Lower lobe of right lung (tissue), 2 donors: ENCODE measurements at regions not wholly inside any gene's neighbourhood (a gene's known extent, or its start where the extent isn't known, plus 50 kb on each side); places are given as distances from the start of the nearest gene placed in this dataset.

Source experiments
- ATAC-seq, 2 donors: fragments of 200-7000 bp; cut with Tn5 transposase; one replicate each; pipeline ENCODE4 v1.9.1; 2020 to 2022; ENCODE audit warnings: mild to moderate bottlenecking in 2 of 2, moderate library complexity in 2 of 2
- DNase-seq: peaks from one replicate; pipeline ENCODE4 v3.0.0-alpha.2; 2020
- H3K27ac ChIP-seq: fragments of 200-600 bp; one replicate; pipeline ENCODE4 v1.8.0; 2022
- H3K27me3 ChIP-seq: fragments of 200-600 bp; one replicate; pipeline ENCODE4 v1.8.0; 2022; ENCODE audit warnings: low read depth
- H3K36me3 ChIP-seq: fragments of 200-600 bp; one replicate; pipeline ENCODE4 v1.8.0; 2022; ENCODE audit warnings: mild to moderate bottlenecking
- H3K4me1 ChIP-seq: fragments of 200-600 bp; one replicate; pipeline ENCODE4 v1.8.0; 2022
- H3K4me3 ChIP-seq: fragments of 200-600 bp; one replicate; pipeline ENCODE4 v1.8.0; 2022; ENCODE audit warnings: mild to moderate bottlenecking
- H3K9me3 ChIP-seq: fragments of 200-600 bp; one replicate; pipeline ENCODE4 v1.8.0; 2022
- CTCF ChIP-seq: fragments of 200-600 bp; IDR thresholded peaks from one replicate; pipeline ENCODE4 v1.8.0; 2022; ENCODE audit warnings: antibody characterized with exemption, mild to moderate bottlenecking
- intact Hi-C: fragments of 100-400 bp; cut with DNase I; formaldehyde crosslinking; loops from one replicate; pipeline ENCODE4 v1.11.0; 2022
- donor health status: DM: no; HTN: yes; CAD: no; lungs with severe emphysema.

- Histone ChIP-seq H3K27ac (no peak overlapping the region), H3K9me3 (no peaks in the 10 kb centered on the region), H3K36me3 (no peaks in the 10 kb centered on the region), H3K4me3 (no peak overlapping the region), H3K4me1 (no peaks in the 10 kb centered on the region), H3K27me3 (no peaks in the 10 kb centered on the region)
- intact Hi-C loops: no loop called here
- ATAC-seq: no peak
- no peak for TF ChIP-seq CTCF
- no peak for DNase-seq
Observed at GRCh38 chr14:98507264-98507663, 764.7 kb downstream of the BCL11B start.

GRCh38 chr14:98510392-98510791, 761.6 kb downstream of the BCL11B start:
- intact Hi-C loops: no loop called here
- H3K9me3 ChIP-seq: no peaks in the 10 kb centered on the region
- DNase-seq (no peak), ATAC-seq (no peak)
- no peak overlapping the region for H3K27ac ChIP-seq
- H3K27me3 ChIP-seq: no peaks in the 10 kb centered on the region
- no peak overlapping the region for H3K4me3 ChIP-seq
- H3K4me1 ChIP-seq: no peaks in the 10 kb centered on the region
- no peaks in the 10 kb centered on the region for H3K36me3 ChIP-seq
- TF ChIP-seq CTCF: no peak

- Histone ChIP-seq H3K9me3 (no peaks in the 10 kb centered on the region), H3K4me1 (no peaks in the 10 kb centered on the region), H3K27me3 (no peaks in the 10 kb centered on the region), H3K36me3 (no peaks in the 10 kb centered on the region), H3K4me3 (no peak overlapping the region), H3K27ac (no peak overlapping the region)
- no peak for ATAC-seq
- TF ChIP-seq CTCF: no peak
- intact Hi-C loops: no loop called here
- DNase-seq: no peak
Observed at GRCh38 chr14:98512501-98513251, 759.3 kb downstream of the BCL11B start.

GRCh38 chr14:98513558-98513957, 758.4 kb downstream of the BCL11B start:
- ATAC-seq (no peak), DNase-seq (no peak)
- intact Hi-C loops: no loop called here
- Histone ChIP-seq H3K27me3 (no peaks in the 10 kb centered on the region), H3K36me3 (no peaks in the 10 kb centered on the region), H3K4me3 (no peak overlapping the region), H3K27ac (no peak overlapping the region), H3K4me1 (no peaks in the 10 kb centered on the region), H3K9me3 (no peaks in the 10 kb centered on the region)
- TF ChIP-seq CTCF: no peak

- Histone ChIP-seq H3K4me1 (no peaks in the 10 kb centered on the region), H3K9me3 (no peaks in the 10 kb centered on the region), H3K36me3 (no peaks in the 10 kb centered on the region), H3K27me3 (no peaks in the 10 kb centered on the region), H3K27ac (no peak overlapping the region), H3K4me3 (no peak overlapping the region)
- ATAC-seq (no peak), DNase-seq (no peak)
- TF ChIP-seq CTCF: no peak
- intact Hi-C loops: no loop called here
Observed at GRCh38 chr14:98514016-98514415, 758.0 kb downstream of the BCL11B start.
